ENCODE measurements at regions not wholly inside any gene's neighbourhood (a gene's known extent, or its start where the extent isn't known, plus 50 kb on each side); places are given as distances from the start of the nearest gene placed in this dataset.

DNA sequence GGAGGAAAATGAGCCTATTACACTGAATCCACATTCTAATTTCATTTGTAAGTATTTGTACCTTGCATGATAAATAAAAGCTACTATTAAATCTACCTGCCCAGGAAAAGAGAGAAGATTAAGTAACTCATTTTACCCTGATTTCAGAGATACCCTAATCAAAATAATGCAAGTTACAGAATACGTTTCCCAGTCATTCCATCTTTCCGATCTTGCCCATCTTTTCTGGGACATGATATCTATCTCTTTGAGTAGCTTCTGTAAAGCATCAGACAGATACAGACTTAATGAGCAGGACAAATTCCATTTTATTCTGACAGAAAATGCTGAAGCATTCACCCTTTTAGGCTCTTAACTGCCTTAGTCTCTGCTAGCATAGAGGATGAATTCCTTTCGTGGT, 56.6 kb downstream of the SPRY2 start:
- DNase-seq: no peak

DNA sequence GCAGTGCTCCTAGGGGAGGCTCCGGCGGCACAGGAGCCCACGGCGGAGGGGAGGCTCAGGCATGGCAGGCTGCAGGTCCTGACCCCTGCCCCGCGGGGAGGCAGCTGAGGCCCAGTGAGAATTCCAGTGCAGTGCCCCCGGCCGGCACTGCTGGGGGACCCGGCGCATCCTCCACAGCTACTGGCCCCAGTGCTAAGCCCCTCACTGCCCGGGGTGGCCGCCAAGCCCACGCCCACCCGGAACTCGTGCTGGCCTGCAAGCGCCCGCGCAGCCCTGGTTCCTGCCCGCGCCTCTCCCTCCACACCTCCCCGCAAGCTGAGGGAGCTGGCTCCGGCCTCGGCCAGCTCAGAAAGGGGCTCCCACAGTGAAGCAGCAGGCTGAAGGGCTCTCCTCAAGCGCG, 62.2 kb downstream of the SPRY2 start:
- no peak for DNase-seq

GRCh38 chr13:80276371-80277289, 64.3 kb downstream of the SPRY2 start:
- peak; percentile 77 for DNase-seq

DNA sequence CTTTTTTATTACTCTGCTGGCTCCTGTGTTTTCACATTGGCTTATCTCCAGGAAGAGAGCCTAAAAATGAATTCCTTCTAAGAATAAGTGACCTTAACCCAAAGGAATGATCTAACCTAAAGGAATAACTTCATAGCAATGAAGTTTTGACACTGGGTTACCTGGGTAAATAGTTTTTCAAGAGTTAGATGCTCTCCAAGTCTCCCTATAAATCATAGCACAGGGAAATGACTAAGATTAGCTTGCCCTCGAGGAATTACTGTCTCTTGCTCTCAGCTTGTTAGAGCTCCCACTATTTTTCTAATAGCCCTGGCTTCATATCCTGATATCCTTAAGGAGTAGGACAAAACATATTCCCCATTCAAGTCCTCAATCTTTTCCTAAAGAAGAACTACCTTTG, 66.3 kb downstream of the SPRY2 start:
- no peak for DNase-seq

- DNase-seq: no peak
Measured at GRCh38 chr13:80273718-80274117, 67.2 kb downstream of the SPRY2 start.

- DNase-seq: no peak
Measured at GRCh38 chr13:80265348-80265747, 75.6 kb downstream of the SPRY2 start.

GRCh38 chr13:80263745-80264513, 77.0 kb downstream of the SPRY2 start:
- DNase-seq: no peak

GRCh38 chr13:80262051-80262695, 78.8 kb downstream of the SPRY2 start:
- DNase-seq: no peak

DNA sequence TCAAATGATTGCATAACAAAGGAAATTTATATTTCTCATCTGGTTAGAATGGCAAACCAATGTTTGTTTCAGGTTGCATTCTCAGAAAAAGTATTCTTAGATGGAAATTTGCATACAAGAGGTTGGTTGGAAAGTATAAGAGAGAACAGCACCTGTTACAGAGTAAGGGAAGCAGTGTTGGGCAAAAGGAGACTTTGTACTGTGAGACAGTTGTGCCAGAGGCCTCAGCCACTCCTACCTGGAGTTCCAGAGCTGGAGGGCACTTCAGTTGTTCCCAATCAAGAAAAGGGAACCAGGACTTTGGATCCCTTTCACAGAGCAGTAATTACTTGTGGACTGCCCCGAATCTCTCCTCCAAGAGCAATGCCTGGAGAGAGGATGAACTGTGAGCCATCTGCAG, 81.8 kb downstream of the SPRY2 start:
- DNase-seq: no peak

- no peak for DNase-seq
Measured at GRCh38 chr13:80256352-80256932, 84.5 kb downstream of the SPRY2 start.

DNA sequence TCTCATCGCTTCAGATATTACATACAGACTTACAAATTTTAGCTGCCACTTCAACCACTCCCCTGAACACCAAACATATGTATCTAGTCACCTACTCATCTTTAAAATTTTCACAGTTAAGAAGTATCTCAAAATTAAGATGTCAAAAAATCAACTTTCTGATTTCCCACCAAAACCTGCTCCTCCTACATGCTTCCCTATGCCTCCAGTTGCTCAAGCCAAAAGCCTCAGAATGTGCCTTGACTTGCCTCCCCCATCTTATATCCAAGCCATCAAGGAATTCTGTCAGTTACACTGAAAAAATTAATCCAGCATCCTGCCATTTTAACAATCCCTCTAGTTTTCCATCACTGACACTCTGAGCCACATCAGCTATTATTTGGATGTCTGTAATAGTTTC, 85.0 kb downstream of the SPRY2 start:
- no peak for DNase-seq

DNA sequence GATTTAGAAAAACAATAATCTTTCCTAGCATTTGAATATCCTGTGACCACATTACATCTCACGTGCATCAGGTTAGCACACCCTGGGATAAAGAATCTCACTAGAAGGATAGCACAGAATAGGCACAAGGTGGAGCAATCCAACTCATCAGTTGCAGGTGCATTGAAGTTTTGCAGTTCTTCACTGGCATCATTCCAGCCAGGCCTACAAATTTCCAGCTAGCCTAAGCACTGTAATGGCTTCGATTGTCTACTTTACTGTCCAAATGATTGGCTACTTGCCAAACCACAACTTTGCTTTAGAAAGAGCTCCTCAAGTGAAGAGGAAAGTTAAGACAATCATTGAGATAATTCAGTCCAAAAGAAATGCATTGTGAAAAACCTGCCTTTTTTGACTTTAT, 89.5 kb downstream of the SPRY2 start:
- no peak for DNase-seq

- DNase-seq: no peak
Measured at GRCh38 chr13:80250213-80250810, 90.6 kb downstream of the SPRY2 start.

DNA sequence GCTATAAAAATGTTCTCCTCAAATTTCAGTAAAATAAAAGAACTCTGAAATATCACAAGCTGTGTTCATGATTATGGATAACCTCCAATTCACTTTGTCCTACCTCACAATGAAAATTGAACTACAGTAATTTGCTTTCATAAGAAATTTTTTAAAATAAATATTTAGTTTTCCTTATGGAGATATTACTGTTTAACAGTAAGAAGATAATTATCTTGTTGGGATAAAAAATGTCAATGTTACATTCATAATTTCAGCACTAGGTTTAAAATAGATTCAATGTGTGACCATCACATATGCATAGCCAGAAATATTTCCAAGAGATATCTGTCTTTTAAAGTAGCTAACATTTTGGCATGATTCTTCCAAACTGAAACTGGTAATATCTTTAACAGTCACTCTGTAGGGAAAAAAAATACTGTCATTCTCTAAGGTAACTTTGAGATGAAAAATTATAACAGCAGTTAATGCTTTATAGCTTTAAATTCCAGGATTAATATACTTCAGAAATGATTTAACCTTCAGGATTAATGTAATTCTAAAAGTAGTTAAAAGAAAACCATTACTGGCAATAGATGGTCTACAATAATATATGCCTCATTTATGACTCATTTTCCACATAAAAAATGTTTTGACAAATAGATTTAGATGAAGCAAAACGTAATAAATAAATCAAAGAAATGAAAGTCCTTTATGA, 91.3 kb downstream of the SPRY2 start:
- DNase-seq: no peak

GRCh38 chr13:80245162-80245733, 95.7 kb downstream of the SPRY2 start:
- DNase-seq: peak; percentile 56

DNA sequence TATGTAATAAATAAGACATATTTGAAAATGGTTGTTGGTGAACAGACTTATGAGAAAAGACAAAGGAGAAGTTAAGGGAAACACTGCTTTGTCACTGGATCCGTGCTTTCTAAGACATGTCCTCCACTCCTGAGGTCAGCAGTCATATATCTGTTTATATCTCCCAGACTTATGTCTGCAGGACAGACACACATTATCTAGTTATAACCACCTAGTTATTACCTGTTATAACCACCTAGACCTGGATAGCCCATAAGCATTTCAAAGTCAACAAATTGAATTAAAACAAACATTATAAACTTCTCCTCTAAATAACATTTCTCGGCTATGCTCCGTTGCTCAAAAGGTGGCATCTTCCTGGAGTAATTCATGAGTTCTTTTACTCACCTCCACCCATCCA, 96.4 kb downstream of the SPRY2 start:
- DNase-seq: no peak

DNA sequence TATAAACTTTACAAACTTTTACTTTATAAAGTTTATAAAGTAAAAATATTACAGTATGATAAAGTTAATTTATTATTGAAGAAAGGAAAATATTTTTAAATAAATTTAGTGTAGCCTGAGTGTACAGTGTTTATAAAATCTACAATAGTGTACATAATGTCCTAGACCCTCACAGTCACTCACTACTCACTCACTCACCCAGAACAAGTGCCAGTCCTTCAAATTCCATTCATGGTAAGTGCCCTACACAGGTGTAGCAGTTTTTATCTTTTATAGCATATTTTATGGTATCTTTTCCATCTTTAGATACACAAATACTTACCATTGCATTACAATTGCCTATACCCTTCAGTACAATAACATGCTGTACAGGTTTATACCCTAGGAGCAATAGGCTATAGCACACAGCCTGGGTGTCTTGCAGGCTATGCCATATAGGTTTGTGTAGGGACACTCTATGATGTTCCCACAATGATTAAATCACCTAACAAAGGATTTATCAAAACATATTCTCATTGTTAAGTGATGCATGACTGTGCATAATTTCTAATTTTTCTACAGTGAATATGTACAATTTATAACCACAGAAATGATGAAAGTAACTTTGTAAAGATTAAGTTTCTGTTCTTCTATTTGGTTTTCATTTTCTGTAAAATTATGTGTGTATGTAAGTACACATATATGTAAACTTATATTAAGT, 98.0 kb downstream of the SPRY2 start:
- no peak for DNase-seq

- no peak for DNase-seq
Measured at GRCh38 chr13:80239571-80240255, 101.2 kb downstream of the SPRY2 start.

DNA sequence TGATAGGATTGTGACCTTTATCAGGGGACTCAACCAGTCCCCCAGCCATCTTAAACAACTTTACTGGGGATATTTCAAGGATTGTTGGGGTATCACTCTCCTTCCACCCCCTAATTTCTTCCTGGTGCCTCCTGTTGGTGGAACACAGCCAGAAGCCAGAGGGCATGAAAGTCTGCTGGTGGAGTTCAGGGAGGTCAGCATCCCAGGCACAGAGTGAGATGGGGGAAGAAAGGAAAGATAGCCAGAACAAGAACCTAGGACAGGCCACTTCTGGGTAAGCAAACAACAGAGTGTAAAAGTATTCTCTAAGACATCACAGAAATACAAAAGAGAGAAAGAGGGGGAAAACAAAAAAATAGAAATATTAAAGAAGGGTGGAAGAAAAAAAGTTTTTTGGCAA, 101.8 kb downstream of the SPRY2 start:
- no peak for DNase-seq

GRCh38 chr13:80237646-80238045, 103.3 kb downstream of the SPRY2 start:
- DNase-seq: no peak

GRCh38 chr13:80235967-80236302, 105.0 kb downstream of the SPRY2 start:
- DNase-seq: no peak
